K562 (cell line): ENCODE measurements at regions not wholly inside any gene's neighbourhood (a gene's known extent, or its start where the extent isn't known, plus 50 kb on each side); places are given as distances from the start of the nearest gene placed in this dataset.

ENCODE experiments used
- ATF1 ChIP-seq, 2 experiments: fragments of 450-650 bp in 1 of 2; IDR thresholded peaks; 2 replicates each; pipeline ENCODE4 v1.6.1; 2016; ENCODE audit warnings: missing compliant biosample characterization in 1 of 2, missing genetic modification characterization in 1 of 2
- MAX ChIP-seq: sonication (generic); formaldehyde crosslinking; IDR thresholded peaks from 2 replicates; pipeline ENCODE4 v1.9.0; 2022; ENCODE audit warnings: mild to moderate bottlenecking, missing genetic modification reagents
- MTA1 ChIP-seq: fragments of 450-650 bp; IDR thresholded peaks from 2 replicates; pipeline ENCODE4 v1.6.1; 2017; ENCODE audit warnings: borderline replicate concordance
- ZNF75A ChIP-seq: fragments of 450-650 bp; formaldehyde crosslinking; IDR thresholded peaks from 2 replicates; pipeline ENCODE4 v1.4.0; 2020; ENCODE audit warnings: mild to moderate bottlenecking
- TF ChIP-seq, protein P1 (sequence below), 2 experiments: IDR thresholded peaks; 2 replicates each; pipeline ENCODE4 v1.6.1; 2011; ENCODE audit warnings: borderline replicate concordance in 1 of 2, control low read depth in 1 of 2, low read depth in 1 of 2, low read length in 1 of 2, mild to moderate bottlenecking in 1 of 2, mixed read lengths in 1 of 2, moderate library complexity in 1 of 2; ENCODE audit not compliant: insufficient read depth in 1 of 2, insufficient read length in 1 of 2, poor library complexity in 1 of 2, severe bottlenecking in 1 of 2; ENCODE audit errors: extremely low read depth in 1 of 2

GRCh38 chr2:88871336-88871735, 179.9 kb downstream of the RPIA start:
- no peak for TF ChIP-seq MTA1
- TF ChIP-seq, protein P1, sequence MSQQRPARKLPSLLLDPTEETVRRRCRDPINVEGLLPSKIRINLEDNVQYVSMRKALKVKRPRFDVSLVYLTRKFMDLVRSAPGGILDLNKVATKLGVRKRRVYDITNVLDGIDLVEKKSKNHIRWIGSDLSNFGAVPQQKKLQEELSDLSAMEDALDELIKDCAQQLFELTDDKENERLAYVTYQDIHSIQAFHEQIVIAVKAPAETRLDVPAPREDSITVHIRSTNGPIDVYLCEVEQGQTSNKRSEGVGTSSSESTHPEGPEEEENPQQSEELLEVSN (IDR thresholded peaks at IDR 0.05; ENCODE audit: borderline replicate concordance in 1 of 2, extremely low read depth in 1 of 2, insufficient read depth in 1 of 2, insufficient read length in 1 of 2, low read depth in 1 of 2, low read length in 1 of 2, poor library complexity in 1 of 2, severe bottlenecking in 1 of 2) = no peak
- no peak for TF ChIP-seq ATF1 (CRISPR knock-in tag; IDR thresholded peaks at IDR 0.05)
- TF ChIP-seq ATF1 (tag; IDR thresholded peaks at IDR 0.05) = no peak
- TF ChIP-seq MAX = no peak
- no peak for TF ChIP-seq ZNF75A
